Mucosa of rectum (tissue), 2 donors: ENCODE measurements at regions not wholly inside any gene's neighbourhood (a gene's known extent, or its start where the extent isn't known, plus 50 kb on each side); places are given as distances from the start of the nearest gene placed in this dataset.

Source experiments
- H3K27ac ChIP-seq, 2 donors: one replicate each; pipeline ENCODE4 v1.7.0; 2013; ENCODE audit warnings: inconsistent platforms in 2 of 2, low read depth in 2 of 2, low read length in 2 of 2
- H3K27me3 ChIP-seq, 2 donors: one replicate each; pipeline ENCODE4 v1.7.0; 2013; ENCODE audit warnings: low read length in 2 of 2; ENCODE audit not compliant: control insufficient read depth in 2 of 2, insufficient read depth in 2 of 2
- H3K36me3 ChIP-seq, 2 donors: one replicate each; pipeline ENCODE4 v1.7.0; 2013; ENCODE audit warnings: low read length in 2 of 2; ENCODE audit not compliant: control insufficient read depth in 2 of 2, insufficient read depth in 2 of 2
- H3K4me1 ChIP-seq, 2 donors: one replicate each; pipeline ENCODE4 v1.7.0; 2013; ENCODE audit warnings: low read length in 2 of 2, mild to moderate bottlenecking in 1 of 2; ENCODE audit not compliant: control insufficient read depth in 2 of 2, insufficient read depth in 2 of 2
- H3K4me3 ChIP-seq, 2 donors: one replicate each; pipeline ENCODE4 v1.7.0; 2013; ENCODE audit warnings: low read length in 2 of 2
- H3K9ac ChIP-seq, 2 donors: one replicate each; pipeline ENCODE4 v1.7.0; 2013; ENCODE audit warnings: low read length in 2 of 2, low read depth in 1 of 2, mild to moderate bottlenecking in 1 of 2
- H3K9me3 ChIP-seq, 2 donors: one replicate each; pipeline ENCODE4 v1.7.0; 2013; ENCODE audit warnings: low read length in 2 of 2; ENCODE audit not compliant: control insufficient read depth in 2 of 2
- donor health status: healthy.
- donor health status: Normal muscosa, but diverticular disease.

DNA sequence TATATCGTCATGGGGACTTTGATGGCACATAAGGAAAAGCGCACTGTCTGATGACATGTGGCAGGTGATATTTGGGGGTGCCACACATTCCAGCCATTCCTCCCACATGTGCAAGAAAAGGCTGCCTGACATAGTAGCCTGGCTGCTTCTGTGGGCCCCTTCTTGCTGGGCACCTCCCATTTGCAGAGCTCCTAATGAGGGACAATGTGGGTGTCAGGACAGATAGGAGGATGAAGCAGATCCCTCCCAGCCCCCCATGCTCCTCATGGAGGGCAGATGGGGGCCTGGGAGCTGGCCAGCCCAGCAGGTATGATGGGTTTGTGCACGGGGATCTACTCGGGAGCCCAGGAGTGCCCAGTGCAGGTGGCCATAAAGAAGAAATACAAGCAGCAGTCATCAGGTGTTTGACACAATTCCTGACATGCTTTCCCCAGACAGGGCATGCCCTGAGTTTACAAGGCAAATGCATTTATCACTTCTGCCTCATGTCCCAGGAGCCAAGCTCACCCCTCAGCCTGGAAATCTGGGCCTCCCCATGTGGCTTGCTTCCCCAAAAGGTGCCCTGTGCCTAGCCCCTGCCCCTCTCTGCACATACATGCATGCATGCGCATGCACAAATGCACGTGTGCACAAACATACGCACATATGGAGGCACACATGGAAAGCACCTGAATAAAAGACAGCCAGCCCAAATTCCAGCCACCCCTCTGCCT, 260.6 kb upstream of the RPL38 start:
- H3K27ac ChIP-seq: no peak overlapping the region
- no peaks in the 10 kb centered on the region for H3K9me3 ChIP-seq
- H3K27me3 ChIP-seq: peaks cover 0 to under 1% of the 10 kb centered on the region in 2 donors
- no peak overlapping the region for H3K4me3 ChIP-seq
- no peaks in the 10 kb centered on the region for H3K36me3 ChIP-seq
- no peak overlapping the region for H3K9ac ChIP-seq
- H3K4me1 ChIP-seq: no peaks in the 10 kb centered on the region

DNA sequence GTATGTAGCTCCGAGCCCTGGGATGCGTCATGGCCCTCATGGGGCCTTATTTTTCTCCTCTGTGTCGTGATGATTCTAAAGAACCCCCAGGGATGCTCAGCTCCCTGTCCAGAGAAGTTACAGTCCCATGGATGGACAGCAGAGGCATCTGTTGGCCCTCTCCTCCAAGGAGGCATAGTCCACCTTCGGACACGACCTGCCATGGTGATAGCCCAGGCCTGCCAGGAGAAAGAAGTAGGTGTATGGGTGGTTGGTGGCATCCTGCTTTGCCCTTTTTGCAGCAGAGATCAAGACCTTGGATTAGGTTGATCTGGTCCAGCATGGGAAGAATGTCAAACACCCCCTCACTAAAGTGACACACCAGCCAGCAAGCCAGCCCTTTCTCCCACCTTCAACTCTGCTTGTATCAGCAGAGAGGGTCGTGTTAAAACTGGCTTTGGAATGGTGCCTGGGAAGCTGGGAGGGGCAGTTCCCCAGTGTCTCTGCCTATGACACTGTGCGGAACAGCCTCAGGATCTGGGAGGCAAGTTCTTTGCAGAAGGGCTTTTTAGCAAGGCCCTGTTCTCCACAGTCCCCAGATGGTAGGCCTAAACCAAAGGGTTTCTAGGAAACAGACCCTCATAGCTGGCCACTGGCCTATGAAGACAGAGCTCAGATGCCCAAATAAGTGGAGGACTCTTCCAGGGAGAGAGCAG, 259.9 kb upstream of the RPL38 start:
- H3K9ac ChIP-seq: no peak overlapping the region
- H3K9me3 ChIP-seq: no peaks in the 10 kb centered on the region
- H3K27ac ChIP-seq: no peak overlapping the region
- H3K4me3 ChIP-seq: no peak overlapping the region
- H3K27me3 ChIP-seq: no peaks in the 10 kb centered on the region
- no peaks in the 10 kb centered on the region for H3K36me3 ChIP-seq
- no peaks in the 10 kb centered on the region for H3K4me1 ChIP-seq

DNA sequence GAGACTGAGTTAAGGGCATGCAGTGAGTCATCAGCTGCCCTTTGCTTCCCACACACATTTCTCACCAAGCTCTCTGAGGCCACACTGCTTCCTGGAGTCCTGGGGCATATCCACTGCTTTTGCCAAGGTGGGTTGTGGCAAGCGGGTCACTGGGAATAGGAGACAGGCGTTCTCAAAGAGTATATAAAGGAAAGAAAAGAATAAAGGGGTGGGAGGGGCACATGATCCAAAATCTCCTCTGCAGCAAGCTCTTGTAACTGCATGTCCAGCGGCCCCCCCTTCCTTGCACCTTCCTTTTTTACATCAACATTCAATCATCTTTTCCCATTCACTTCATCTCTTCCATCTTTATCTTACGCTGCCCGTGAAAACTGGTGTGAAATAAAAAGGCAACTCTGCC, 259.1 kb upstream of the RPL38 start:
- Histone ChIP-seq H3K4me3 (no peak overlapping the region), H3K9me3 (no peaks in the 10 kb centered on the region), H3K27ac (no peak overlapping the region), H3K4me1 (no peaks in the 10 kb centered on the region), H3K36me3 (no peaks in the 10 kb centered on the region), H3K27me3 (no peaks in the 10 kb centered on the region), H3K9ac (no peak overlapping the region)

DNA sequence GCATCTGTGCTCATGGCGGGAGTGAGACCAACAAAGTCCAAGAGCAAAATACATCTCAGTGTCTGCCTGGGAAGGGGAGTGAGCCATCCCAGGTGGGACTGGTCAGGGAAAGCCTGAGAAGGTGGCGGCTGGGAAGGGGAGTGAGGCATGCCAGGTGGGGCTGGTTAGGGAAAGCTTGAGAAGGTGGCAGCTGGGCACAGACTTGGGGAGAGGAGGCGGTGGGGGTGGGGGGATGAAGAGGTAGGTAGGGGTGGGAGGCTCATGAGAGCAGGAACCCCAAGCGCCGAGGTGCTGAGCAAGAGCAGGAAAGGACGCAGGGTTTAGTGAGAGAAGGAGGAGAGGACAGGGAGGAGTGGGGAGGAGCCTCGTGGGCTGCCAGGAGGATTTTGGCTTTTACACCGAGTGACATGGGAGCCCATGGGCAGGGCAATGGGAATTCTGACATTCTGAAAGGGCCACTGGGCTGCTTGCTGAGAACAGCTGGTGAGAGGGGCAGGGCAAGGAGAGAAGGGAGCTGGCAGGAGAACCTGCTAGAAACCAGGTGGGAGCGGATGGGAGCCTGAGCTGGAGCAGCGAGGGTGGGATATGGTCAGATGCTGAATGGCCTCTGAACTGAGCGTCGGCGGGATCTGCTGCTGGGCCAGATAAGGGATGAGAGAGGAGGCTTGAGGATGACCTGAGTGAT, 256.1 kb upstream of the RPL38 start:
- no peak overlapping the region for H3K4me3 ChIP-seq
- H3K27ac ChIP-seq: no peak overlapping the region
- H3K27me3 ChIP-seq: peaks cover 6 to 9% of the 10 kb centered on the region in 2 donors
- H3K9me3 ChIP-seq: no peaks in the 10 kb centered on the region
- H3K9ac ChIP-seq: no peak overlapping the region
- no peaks in the 10 kb centered on the region for H3K36me3 ChIP-seq
- H3K4me1 ChIP-seq: peaks cover 0 to 2% of the 10 kb centered on the region in 2 donors

DNA sequence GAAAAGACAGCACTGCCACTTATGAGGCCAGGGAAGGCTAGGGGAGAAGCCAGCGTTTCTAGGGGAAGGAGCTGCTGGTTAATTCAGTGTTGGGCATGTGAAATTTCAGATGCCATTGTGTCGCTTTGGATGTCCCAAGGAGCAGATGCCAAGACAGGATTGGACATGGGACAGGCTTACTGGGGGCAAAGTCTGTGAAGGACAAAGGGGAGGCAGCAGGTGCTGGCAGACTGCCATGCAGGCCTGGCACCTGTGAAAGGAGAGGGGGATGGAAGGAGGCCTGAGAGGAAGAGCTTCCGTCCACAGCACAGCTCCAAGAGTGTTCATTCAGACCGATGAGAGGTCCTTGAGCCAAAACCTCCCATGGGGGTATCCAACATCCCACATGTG, 255.5 kb upstream of the RPL38 start:
- Histone ChIP-seq H3K27ac (no peak overlapping the region), H3K4me3 (no peak overlapping the region), H3K27me3 (peaks cover 6 to 11% of the 10 kb centered on the region in 2 donors), H3K9me3 (no peaks in the 10 kb centered on the region), H3K9ac (no peak overlapping the region), H3K36me3 (no peaks in the 10 kb centered on the region), H3K4me1 (peaks cover 2 to 3% of the 10 kb centered on the region in 2 donors)

DNA sequence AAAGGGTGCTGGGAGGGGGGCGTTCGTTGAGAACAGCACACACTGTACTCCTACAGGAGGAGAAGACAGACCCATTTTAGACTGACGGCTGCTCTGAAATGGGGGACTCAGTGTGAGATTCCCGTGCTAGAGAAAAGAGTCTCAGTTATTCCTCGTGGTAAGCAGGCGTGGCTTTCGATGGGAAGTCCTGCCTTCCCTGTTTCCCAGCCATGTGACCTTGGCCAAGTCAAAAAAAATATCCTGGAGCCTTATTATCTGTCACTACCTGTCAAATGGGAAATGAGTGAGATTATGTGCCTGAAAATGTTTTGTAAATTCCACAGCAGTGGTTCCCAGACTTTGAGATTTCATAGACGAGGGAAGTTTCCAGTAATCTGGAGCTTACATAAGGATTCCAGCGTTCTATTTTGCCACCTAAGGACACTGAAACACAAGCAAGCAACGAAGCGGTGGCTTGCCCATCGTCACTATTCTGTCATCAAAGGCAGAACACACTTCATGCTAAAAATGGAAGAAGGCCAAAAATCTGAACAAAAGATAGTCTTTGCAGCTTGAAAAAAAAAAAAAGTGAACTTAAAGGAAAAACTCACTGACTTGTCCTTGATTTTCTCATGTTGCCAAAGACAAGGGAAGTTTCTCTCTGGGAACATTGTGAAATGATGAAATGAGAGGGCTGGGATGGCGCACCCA, 253.4 kb upstream of the RPL38 start:
- Histone ChIP-seq H3K9me3 (no peaks in the 10 kb centered on the region), H3K27me3 (peaks cover 11 to 17% of the 10 kb centered on the region in 2 donors), H3K36me3 (no peaks in the 10 kb centered on the region), H3K27ac (no peak overlapping the region), H3K9ac (no peak overlapping the region), H3K4me1 (peaks cover 3 to 13% of the 10 kb centered on the region in 2 donors), H3K4me3 (no peak overlapping the region)

DNA sequence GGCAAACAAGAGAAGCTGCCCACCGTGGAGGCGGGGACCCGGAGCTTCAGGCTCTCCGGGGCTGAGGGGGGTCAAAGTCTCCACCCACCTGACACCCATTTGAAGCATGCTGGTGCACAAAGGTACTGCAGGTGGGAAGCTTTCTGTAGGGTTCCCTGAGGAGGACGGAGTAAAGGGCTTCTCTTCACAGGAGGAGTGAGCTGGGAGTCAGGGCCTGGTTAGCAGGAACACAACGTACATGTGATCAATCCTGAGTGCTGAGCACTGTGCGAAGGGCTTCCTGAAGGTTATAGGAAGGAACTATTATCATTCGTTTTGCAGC, 252.9 kb upstream of the RPL38 start:
- Histone ChIP-seq H3K4me3 (no peak overlapping the region), H3K9me3 (no peaks in the 10 kb centered on the region), H3K27me3 (peaks cover 11 to 17% of the 10 kb centered on the region in 2 donors), H3K36me3 (no peaks in the 10 kb centered on the region), H3K4me1 (peaks cover 6 to 16% of the 10 kb centered on the region in 2 donors), H3K27ac (no peak overlapping the region), H3K9ac (no peak overlapping the region)

DNA sequence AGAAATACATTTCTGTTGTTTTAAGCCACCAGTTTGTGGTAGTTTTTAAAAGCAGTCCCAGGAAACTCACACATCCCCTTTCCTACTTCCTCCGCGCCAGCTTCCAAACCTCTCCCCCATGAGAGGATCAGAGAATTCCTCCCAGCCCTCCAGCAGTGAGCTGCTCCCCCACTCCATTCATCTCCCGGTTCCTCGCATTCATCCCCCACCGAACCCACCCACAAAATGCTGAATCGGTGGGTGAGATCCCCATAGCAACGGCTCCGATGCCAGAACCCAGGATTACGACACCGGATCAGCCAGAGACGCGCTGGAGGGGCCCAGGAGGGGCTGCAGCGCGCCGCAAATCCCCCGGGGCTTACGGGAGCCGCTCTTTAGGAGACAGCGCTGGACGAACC, 251.4 kb upstream of the RPL38 start:
- no peak overlapping the region for H3K27ac ChIP-seq
- no peak overlapping the region for H3K9ac ChIP-seq
- H3K27me3 ChIP-seq: peaks cover 11 to 17% of the 10 kb centered on the region in 2 donors

DNA sequence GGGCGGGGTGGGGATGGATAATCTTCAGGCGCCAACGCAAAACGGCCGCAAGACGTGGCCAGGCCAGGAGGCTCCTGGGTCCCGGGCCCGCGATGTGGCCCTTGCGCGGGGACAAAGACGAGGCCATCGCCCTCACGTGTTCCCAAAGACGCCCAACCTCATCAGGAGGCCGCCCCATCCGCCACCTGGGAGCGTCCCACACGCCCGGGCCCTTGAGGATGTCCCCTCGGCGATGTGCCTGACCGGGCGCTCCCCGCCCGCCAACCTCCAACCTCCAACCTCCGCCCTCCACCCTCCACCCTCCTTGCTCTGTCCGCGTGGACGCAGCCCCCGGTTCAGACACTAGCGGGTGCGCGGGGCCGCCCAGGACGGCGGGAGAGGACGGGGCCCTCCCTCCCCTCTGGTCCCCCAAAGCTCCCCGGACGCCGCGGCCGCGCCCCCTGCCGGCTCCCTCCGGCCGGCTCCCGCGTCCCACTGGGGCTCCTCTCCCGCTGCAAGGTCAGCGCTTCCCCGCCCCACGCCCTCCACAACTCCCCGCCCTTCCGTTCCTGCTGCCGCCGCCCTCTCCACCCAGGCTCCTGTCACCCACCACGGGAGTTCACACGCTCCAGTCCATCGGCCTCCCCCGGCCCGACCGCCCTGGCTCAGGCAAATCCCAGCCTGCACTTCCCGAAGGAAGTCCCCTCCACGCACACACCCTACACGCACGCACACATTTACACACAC, 250.8 kb upstream of the RPL38 start:
- H3K4me1 ChIP-seq: peaks cover 16 to 36% of the 10 kb centered on the region in 2 donors
- H3K27ac ChIP-seq: no peak overlapping the region
- peak overlapping the region; percentile 28 to 40 for H3K4me3 ChIP-seq
- H3K36me3 ChIP-seq: no peaks in the 10 kb centered on the region
- H3K9ac ChIP-seq: peak overlapping the region in 1 of 2 donors; percentile 45
- peaks cover 11 to 17% of the 10 kb centered on the region in 2 donors for H3K27me3 ChIP-seq
- no peaks in the 10 kb centered on the region for H3K9me3 ChIP-seq

More for the DNA sequence above, 251.4 kb upstream of the RPL38 start:
- H3K36me3 ChIP-seq: no peaks in the 10 kb centered on the region
- H3K4me1 ChIP-seq: peaks cover 16 to 31% of the 10 kb centered on the region in 2 donors
- H3K4me3 ChIP-seq: no peak overlapping the region
- H3K9me3 ChIP-seq: no peaks in the 10 kb centered on the region
